HT-29 (cell line): ENCODE measurements at regions not wholly inside any gene's neighbourhood (a gene's known extent, or its start where the extent isn't known, plus 50 kb on each side); places are given as distances from the start of the nearest gene placed in this dataset.
"Not testable (repeated sequence)": the region's sequence is repeated elsewhere in the genome, so short reads cannot be mapped to it uniquely, and the experiment has no call there.

Experiments
- DNase-seq: peaks from one replicate; pipeline ENCODE4 v3.0.0-alpha.2; 2015; ENCODE audit warnings: low spot score

GRCh38 chr3:150131663-150132062 lies 161.0 kb upstream of the PFN2 start:
- no peak for DNase-seq

GRCh38 chr3:150130404-150131100 lies 159.9 kb upstream of the PFN2 start:
- no peak for DNase-seq

DNA sequence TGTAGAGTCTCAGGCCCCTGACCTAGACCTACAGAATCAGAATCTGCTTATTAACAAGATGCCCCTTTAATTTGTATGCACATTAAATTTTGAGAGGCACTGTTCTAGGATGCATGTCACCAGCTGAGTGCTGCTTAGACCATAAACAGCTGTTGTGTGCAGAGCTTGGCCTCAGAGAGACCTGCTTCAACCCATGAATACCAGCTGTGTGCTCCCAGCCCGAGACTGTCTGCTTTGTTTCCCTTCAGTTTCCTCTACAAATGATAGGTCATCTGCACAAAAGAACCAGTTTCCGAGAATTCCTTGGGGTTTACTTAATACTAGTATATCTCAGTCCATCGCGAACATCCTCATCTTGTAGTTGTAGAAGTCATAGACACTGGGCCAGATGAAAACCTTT lies 158.5 kb upstream of the PFN2 start:
- no peak for DNase-seq

DNA sequence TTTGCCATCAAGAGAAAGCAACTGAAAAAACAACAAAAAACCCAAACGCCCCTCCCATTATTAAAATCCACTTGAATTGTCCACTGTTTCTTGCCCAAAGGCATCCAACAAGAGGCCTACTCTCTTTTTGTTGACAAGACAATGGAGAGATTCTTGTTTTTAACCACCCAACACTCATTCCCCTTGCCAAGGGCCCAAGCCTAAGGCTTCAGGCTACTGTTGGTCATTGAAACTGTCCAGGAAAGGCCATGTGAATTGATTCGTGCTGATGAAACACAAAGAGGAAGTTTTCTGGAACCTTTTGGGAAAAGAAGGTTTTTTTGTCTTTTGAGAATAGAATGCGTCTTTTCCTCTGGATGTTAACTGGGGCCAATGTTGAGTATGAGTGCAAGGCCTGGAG lies 157.4 kb upstream of the PFN2 start:
- DNase-seq = no peak

GRCh38 chr3:150127011-150127490 lies 156.4 kb upstream of the PFN2 start:
- no peak for DNase-seq

DNA sequence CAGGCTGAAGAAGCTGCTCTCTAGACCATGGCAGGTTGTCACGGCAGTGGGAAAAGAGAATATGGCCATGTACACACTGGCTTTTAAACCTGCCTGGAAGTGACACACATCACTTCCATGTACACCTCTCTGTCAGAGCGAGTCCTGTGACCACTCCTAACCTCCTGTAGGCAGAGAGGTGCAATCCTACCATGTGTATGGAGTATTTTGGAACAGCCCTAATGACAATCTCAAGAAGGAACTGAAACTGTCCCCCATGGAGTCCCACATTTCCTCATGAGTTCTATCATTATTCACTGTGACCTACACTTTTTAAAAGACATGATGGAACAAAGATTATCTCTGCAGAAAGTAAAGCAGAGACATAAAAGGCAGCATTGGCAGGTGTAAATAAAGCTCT lies 153.4 kb upstream of the PFN2 start:
- DNase-seq = no peak

DNA sequence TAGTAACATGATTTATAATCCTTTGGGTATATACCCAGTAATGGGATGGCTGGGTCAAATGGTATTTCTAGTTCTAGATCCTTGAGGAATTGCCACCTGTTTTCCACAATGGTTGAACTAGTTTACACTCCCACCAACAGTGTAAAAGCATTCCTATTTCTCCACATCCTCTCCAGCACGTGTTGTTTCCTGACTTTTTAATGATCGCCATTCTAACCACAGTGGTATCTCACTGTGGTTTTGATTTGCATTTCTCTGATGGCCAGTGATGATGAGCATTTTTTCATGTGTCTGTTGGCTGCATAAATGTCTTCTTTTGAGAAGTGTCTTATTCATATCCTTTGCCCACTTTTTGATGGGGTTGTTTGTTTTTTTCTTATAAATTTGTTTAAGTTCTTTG lies 152.6 kb upstream of the PFN2 start:
- not testable (repeated sequence) for DNase-seq

DNA sequence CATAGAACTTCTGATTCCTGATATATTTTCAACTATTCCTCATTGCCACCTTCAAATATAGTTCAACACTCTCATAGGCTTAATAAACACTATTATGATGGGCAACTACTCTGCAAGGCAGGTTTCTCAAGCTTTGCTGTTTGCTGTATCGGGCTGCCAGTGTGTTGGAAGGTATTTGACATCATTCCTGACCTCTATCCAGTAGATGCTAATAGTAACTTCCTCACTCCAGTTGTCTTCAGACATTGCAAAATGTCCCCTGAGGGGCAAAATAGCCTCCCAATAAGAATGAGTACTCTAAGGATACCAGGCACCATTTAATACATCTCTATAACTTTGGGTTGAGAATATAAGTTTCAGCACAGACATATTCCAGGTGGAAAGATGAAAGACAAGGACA lies 147.5 kb upstream of the PFN2 start:
- DNase-seq = no peak

DNA sequence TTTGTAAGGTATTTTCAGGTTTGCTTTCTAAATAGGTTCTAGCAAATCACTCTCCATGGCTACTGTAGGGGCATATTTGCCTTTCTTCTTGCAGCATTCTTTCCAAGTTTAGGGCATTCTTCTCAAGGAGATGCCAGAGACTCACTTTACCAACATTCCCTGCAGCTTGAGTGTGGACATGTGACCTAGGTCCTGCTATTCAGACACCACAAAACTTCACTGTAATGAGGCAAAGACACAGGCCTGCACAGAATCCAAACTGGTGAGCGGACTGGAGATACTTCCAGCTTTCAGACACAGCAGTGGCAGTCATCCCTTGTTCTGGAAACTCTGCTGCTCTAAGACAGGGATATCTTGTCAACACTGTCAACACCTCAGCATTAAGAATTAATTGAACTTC lies 146.4 kb upstream of the PFN2 start:
- no peak for DNase-seq

DNA sequence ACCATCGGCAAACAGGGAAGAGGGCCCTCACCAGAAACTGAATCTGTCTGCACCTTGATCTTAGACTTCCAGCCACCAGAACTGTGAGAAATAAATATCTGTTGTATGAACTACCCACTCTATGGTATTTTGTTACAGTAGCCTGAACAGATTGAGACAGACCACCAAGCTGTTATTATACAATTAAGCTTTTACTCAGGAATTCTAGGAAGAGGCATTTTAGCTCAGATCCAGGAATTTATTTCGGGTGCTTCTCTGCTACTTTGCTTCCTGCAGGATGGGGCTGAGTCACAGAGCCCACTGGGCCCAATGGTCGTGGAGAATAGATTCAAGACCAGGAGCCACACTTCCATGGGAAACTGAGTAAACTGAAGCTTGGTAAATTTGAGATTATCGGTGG lies 145.5 kb upstream of the PFN2 start:
- DNase-seq = no peak

GRCh38 chr3:150114873-150115540 lies 144.3 kb upstream of the PFN2 start:
- DNase-seq = no peak

GRCh38 chr3:150114273-150114672 lies 143.6 kb upstream of the PFN2 start:
- no peak for DNase-seq

DNA sequence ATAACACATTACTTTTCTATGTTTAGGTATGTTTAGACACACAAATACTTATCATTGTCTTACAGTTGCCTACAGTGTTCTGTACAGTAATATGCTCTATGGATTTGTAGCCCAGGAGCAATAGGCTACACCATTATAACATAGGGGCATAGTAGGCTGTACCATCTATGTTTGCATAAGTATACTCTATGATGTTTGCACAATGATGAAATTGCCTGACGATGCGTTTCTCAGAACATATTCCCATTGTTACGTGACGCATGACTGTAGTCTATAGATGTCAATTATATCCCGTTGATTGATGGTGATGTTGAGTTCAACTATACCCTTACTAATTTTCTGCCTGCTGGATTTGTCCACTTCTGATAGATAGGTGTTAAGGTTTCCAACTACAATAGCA lies 139.4 kb upstream of the PFN2 start:
- DNase-seq = no peak

DNA sequence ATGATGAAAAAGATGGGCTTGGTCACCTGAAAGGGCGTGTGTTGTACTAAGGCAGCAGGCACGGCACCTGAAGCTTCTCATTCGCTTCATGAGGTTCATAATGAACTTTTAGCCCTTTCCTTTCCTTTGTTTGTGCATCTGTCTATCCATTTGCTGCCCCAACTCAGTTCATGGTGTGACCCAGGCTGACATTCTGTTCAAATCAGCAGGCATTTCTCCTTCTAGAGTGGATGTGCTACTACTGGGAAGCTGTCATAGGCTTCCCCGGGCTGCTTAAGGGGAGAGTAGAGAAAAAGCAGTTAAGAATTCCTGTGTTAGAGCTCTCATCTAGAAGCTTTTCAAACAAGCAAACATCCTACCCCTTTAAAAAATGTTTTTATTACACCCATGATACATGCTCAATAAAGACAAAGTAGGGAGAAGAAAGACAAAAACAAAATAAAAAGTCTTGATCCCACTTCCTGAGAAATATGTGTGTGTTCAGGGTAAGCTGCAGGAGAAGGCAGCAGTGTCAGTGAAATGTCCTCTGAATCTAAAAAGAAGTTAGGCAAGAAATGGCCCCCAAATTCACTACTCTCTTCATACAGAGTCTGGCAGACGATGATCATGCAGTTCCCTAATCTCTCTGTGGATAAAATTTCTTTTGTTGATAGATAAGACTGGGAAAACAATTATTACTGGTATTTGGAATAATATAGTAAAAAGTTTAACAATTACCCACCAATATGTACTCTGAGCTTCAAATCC lies 136.9 kb upstream of the PFN2 start:
- no peak for DNase-seq

- DNase-seq = no peak
Observed at GRCh38 chr3:150106740-150107428, 136.2 kb upstream of the PFN2 start.

- DNase-seq = no peak
Observed at GRCh38 chr3:150105886-150106612, 135.4 kb upstream of the PFN2 start.

GRCh38 chr3:150105025-150105424 lies 134.3 kb upstream of the PFN2 start:
- DNase-seq = no peak

DNA sequence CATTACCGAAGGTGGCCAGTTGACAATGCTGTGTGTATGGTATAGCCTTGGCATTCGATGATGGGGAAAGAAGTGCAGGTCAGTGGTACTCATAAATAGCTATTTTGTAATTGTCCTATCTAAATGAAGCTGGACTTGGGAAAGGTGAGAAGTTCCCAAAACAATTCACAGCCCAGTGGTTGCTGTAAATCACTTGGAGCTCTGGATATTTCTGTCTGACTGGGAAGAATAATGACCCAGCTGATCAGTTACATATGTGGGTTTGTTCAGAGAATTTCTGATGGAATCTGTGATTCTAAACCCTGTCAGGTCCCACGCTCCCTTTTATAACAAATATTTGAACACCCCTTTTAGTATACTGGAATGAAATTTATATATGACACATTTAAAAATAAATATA lies 133.9 kb upstream of the PFN2 start:
- DNase-seq = no peak

GRCh38 chr3:150101016-150101415 lies 130.3 kb upstream of the PFN2 start:
- DNase-seq = no peak

- DNase-seq = no peak
Observed at GRCh38 chr3:150098621-150099020, 127.9 kb upstream of the PFN2 start.

DNA sequence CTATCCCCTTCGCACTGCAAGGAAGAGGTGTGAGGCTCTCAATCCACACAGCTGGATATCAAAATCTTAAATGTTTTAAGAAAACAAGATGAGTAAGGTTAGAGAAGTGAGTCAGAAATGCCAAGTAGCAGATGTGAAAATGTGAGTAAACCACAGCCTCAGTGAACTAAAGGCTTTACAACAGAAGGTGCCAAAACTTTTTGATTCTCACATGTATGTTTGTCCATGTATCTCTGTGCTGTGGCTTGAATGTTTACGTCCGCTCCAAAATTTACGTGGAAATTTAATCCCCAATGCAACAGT lies 126.8 kb upstream of the PFN2 start:
- no peak for DNase-seq
